K562 (cell line): ENCODE measurements at regions not wholly inside any gene's neighbourhood (a gene's known extent, or its start where the extent isn't known, plus 50 kb on each side); places are given as distances from the start of the nearest gene placed in this dataset.

ENCODE experiments used
- ATAC-seq: fragments of 200-7000 bp; cut with Tn5 transposase; 3 replicates; pipeline ENCODE4 v1.9.1; 2020; ENCODE audit warnings: moderate library complexity
- BruUV-seq: library from RNA; stranded (reverse); fragments of 400-500 nt; replicated peaks from 2 replicates; lab custom pipeline; 2021; lab: Mats Ljungman, UMichigan
- CTCF ChIA-PET: fragments of 300-600 bp; formaldehyde crosslinking; extraction: SDS; loops from one replicate; lab custom pipeline; 2021; ENCODE audit warnings: low intra/inter-chr PET ratio; lab: Yijun Ruan, JAX
- POLR2A ChIA-PET: fragments of 300-600, 350-650 bp; sonication (Branson Sonifier 250); formaldehyde crosslinking; extraction: SDS; loops from one replicate; lab custom pipeline; 2021; ENCODE audit warnings: antibody characterized with exemption, inconsistent platforms; lab: Yijun Ruan, JAX
- DNase-seq, 4 experiments: peaks; one replicate each; pipeline versions ENCODE4 v3.0.0 to v3.0.0-alpha.2; 2011 to 2018; ENCODE audit warnings: low spot score in 3 of 4, mixed read lengths in 3 of 4; ENCODE audit errors: extremely low read depth in 1 of 4
- FAIRE-seq: peaks from 2 replicates; lab custom pipeline; 2011; peaks lifted over from hg19 to GRCh38; lab: Jason Lieb, UNC
- H2AFZ ChIP-seq: 2 replicates; pipeline ENCODE4 v1.6.0; 2011; ENCODE audit warnings: low read depth, low read length, control low read depth, inconsistent platforms
- H3K27ac ChIP-seq: fragments of 200-600 bp; 3 replicates; pipeline ENCODE4 v1.8.0; 2011; ENCODE audit warnings: low read depth, mild to moderate bottlenecking, control low read depth, inconsistent platforms, low read length, moderate library complexity, mixed read lengths; ENCODE audit errors: extremely low read depth
- H3K27me3 ChIP-seq, 2 experiments: fragments of 300-600 bp in 1 of 2; 2 replicates in 1 of 2; 3 replicates in 1 of 2; pipeline versions ENCODE4 v1.6.0 to v1.8.0; 2011; ENCODE audit warnings: inconsistent platforms in 2 of 2, low read length in 2 of 2, mild to moderate bottlenecking in 1 of 2, mixed read lengths in 1 of 2, moderate library complexity in 1 of 2; ENCODE audit not compliant: control insufficient read depth in 2 of 2, insufficient read depth in 2 of 2
- H3K36me3 ChIP-seq: fragments of 300-600 bp; 3 replicates; pipeline ENCODE4 v1.8.0; 2011; ENCODE audit warnings: mild to moderate bottlenecking, low read length, inconsistent platforms; ENCODE audit not compliant: control insufficient read depth, insufficient read depth
- H3K4me1 ChIP-seq, 2 experiments: fragments of 200-600 bp in 1 of 2; replicated peaks in 1 of 2; 2 replicates in 1 of 2; 3 replicates in 1 of 2; pipeline versions ENCODE4 v1.5.1 to v1.8.0; 2011; ENCODE audit warnings: inconsistent platforms in 2 of 2, low read length in 2 of 2, mild to moderate bottlenecking in 1 of 2, mixed read lengths in 1 of 2, moderate library complexity in 1 of 2; ENCODE audit not compliant: control insufficient read depth in 2 of 2, insufficient read depth in 2 of 2
- H3K4me2 ChIP-seq: 2 replicates; pipeline ENCODE4 v1.6.1; 2011; ENCODE audit warnings: low read length, control low read depth, inconsistent platforms, mixed read lengths; ENCODE audit not compliant: insufficient read depth
- H3K4me3 ChIP-seq: fragments of 200-600 bp; sonication (generic), shearing (Covaris generic); 2 replicates; pipeline ENCODE4 v1.5.1; 2016; ENCODE audit warnings: control low read depth, inconsistent platforms
- H3K79me2 ChIP-seq: fragments of 200-600 bp; 3 replicates; pipeline ENCODE4 v1.8.0; 2011; ENCODE audit warnings: low read length, inconsistent platforms; ENCODE audit not compliant: control insufficient read depth, insufficient read depth
- H3K9ac ChIP-seq, 2 experiments: 2 replicates each; pipeline versions ENCODE4 v1.6.0 to v1.6.1; 2011; ENCODE audit warnings: low read depth in 2 of 2, low read length in 2 of 2, control low read depth in 1 of 2, inconsistent platforms in 1 of 2, mild to moderate bottlenecking in 1 of 2, mixed read lengths in 1 of 2; ENCODE audit not compliant: insufficient read depth in 1 of 2
- H3K9me1 ChIP-seq: one replicate; pipeline ENCODE4 v1.6.0; 2011; ENCODE audit warnings: inconsistent platforms, mild to moderate bottlenecking, low read length, moderate library complexity; ENCODE audit not compliant: control insufficient read depth, insufficient read depth
- H3K9me3 ChIP-seq: replicated peaks from 2 replicates; pipeline ENCODE4 v1.5.1; 2011; ENCODE audit warnings: low read depth, low read length, inconsistent platforms; ENCODE audit not compliant: control insufficient read depth, insufficient read depth
- H4K20me1 ChIP-seq: replicated peaks from 2 replicates; pipeline ENCODE4 v1.6.1; 2011; ENCODE audit warnings: low read length, inconsistent platforms, mixed read lengths; ENCODE audit not compliant: control insufficient read depth, insufficient read depth
- CBFA2T2 ChIP-seq: fragments of 450-650 bp; conservative IDR thresholded peaks from 2 replicates; pipeline ENCODE4 v1.6.1; 2017; ENCODE audit warnings: mild to moderate bottlenecking
- FOXO4 ChIP-seq: fragments of 450-650 bp; formaldehyde crosslinking; IDR thresholded peaks from 2 replicates; pipeline ENCODE4 v1.4.0; 2020; ENCODE audit warnings: mild to moderate bottlenecking, moderate library complexity
- JUND ChIP-seq, 2 experiments: IDR thresholded peaks; 2 replicates in 1 of 2; 3 replicates in 1 of 2; pipeline ENCODE4 v1.6.1; 2011; ENCODE audit warnings: borderline replicate concordance in 2 of 2, low read depth in 2 of 2, low read length in 2 of 2, improper control_type of control experiment in 1 of 2, missing biosample characterization in 1 of 2, missing genetic modification characterization in 1 of 2, missing genetic modification reagents in 1 of 2
- MTA1 ChIP-seq: fragments of 450-650 bp; IDR thresholded peaks from 2 replicates; pipeline ENCODE4 v1.6.1; 2017; ENCODE audit warnings: borderline replicate concordance
- NELFE ChIP-seq: IDR thresholded peaks from 2 replicates; pipeline ENCODE4 v1.6.1; 2011; ENCODE audit warnings: mild to moderate bottlenecking; ENCODE audit not compliant: insufficient read depth, insufficient read length
- TCF15 ChIP-seq: fragments of 250-450 bp; sonication (Bioruptor Pico); IDR thresholded peaks from 2 replicates; pipeline ENCODE4 v1.8.0; 2022; ENCODE audit warnings: moderate library complexity, mild to moderate bottlenecking, inconsistent platforms
- U2AF2 ChIP-seq: fragments of 200-400 bp; formaldehyde crosslinking; optimal IDR thresholded peaks from 2 replicates; pipeline ENCODE3; 2017; ENCODE audit warnings: low read depth, mild to moderate bottlenecking, low read length
- ZBTB7A ChIP-seq: IDR thresholded peaks from 2 replicates; pipeline ENCODE4 v1.6.1; 2011; ENCODE audit warnings: low read depth, mild to moderate bottlenecking, low read length, moderate library complexity, borderline replicate concordance; ENCODE audit not compliant: control insufficient read depth
- ZNF143 ChIP-seq: sonication (generic); formaldehyde crosslinking; IDR thresholded peaks from 2 replicates; pipeline ENCODE4 v1.9.0; 2022; ENCODE audit warnings: mild to moderate bottlenecking, missing genetic modification reagents
- ZNF23 ChIP-seq: fragments of 250-450 bp; sonication (Bioruptor Pico); IDR thresholded peaks from 2 replicates; pipeline ENCODE4 v1.4.0; 2020; ENCODE audit warnings: mild to moderate bottlenecking
- ZNF347 ChIP-seq: fragments of 450-650 bp; formaldehyde crosslinking; IDR thresholded peaks from 2 replicates; pipeline ENCODE4 v1.4.0; 2020; ENCODE audit warnings: low read depth, mild to moderate bottlenecking, moderate library complexity
- WGBS: fragments of 100-300 bp; shearing (Covaris generic); methylation state at CpG from one replicate; pipeline ENCODE4 v1.1.6; 2016; ENCODE audit warnings: low coverage, mixed read lengths; ENCODE audit not compliant: insufficient coverage; ENCODE audit errors: missing lambda C conversion rate; 5-methylcytosine and 5-hydroxymethylcytosine counted together
- in situ Hi-C: fragments of 300-500 bp; cut with MboI; formaldehyde crosslinking; loops from 4 replicates; pipeline ENCODE4 v1.15.0; 2018; ENCODE audit warnings: inconsistent platforms, mixed read lengths
- intact Hi-C: fragments of 100-400 bp; cut with micrococcal nuclease; formaldehyde crosslinking; loops from 2 replicates; pipeline ENCODE4 v1.14.2; 2022

GRCh38 chr1:189538271-189538670, 939.4 kb downstream of the BRINP3 start:
- Histone ChIP-seq H3K36me3 (no peaks in the 10 kb centered on the region), H3K4me3 (no peak overlapping the region), H3K79me2 (no peaks in the 10 kb centered on the region), H3K27ac (no peak overlapping the region), H3K9ac (no peak overlapping the region), H4K20me1 (no peaks in the 10 kb centered on the region), H3K4me2 (no peak overlapping the region), H3K9me1 (no peaks in the 10 kb centered on the region), H3K27me3 (no peaks in the 10 kb centered on the region), H2AFZ (no peak overlapping the region), H3K4me1 (no peaks in the 10 kb centered on the region), H3K9me3 (no peaks in the 10 kb centered on the region; the same call in 1 of the 2 replicates)
- in situ Hi-C loops = no loop called here
- ChIA-PET CTCF (no interaction called here), POLR2A (no interaction called here)
- TF ChIP-seq MTA1 (no peak), ZNF23 (CRISPR knock-in tag) (no peak), CBFA2T2 (no peak), NELFE (no peak), U2AF2 (no peak), ZNF143 (no peak), ZBTB7A (no peak), ZNF347 (CRISPR knock-in tag) (no peak), JUND (IDR thresholded peaks at IDR 0.05; ENCODE audit: borderline replicate concordance, low read depth, low read length) (no peak), JUND (tag; IDR thresholded peaks at IDR 0.05; ENCODE audit: borderline replicate concordance, low read depth, low read length) (no peak), FOXO4 (CRISPR knock-in tag) (no peak), TCF15 (CRISPR knock-in tag) (no peak)
- 10% methylated on average over 2 of the region's 2 CpGs for WGBS
- ATAC-seq (no peak), DNase-seq (no peak), FAIRE-seq (no peak)
- intact Hi-C loops = no loop called here
- no TSS peak for BruUV-seq
